WTC11 (cell line): ENCODE measurements at regions not wholly inside any gene's neighbourhood (a gene's known extent, or its start where the extent isn't known, plus 50 kb on each side); places are given as distances from the start of the nearest gene placed in this dataset.

Experiments
- ATAC-seq: fragments of 200-7000 bp; cut with Tn5 transposase; 2 replicates; pipeline ENCODE4 v1.10.0; 2021; ENCODE audit warnings: mild to moderate bottlenecking, moderate library complexity
- CTCF ChIA-PET: fragments of 300-600 bp; sonication (Branson Sonifier 250); formaldehyde crosslinking; loops from one replicate; lab custom pipeline; 2021; ENCODE audit warnings: antibody characterized with exemption; lab: Charles Lee
- POLR2A ChIA-PET: fragments of 350-600 bp; sonication (Branson Sonifier 250); formaldehyde crosslinking; loops from one replicate; lab custom pipeline; 2021; ENCODE audit warnings: antibody characterized with exemption; lab: Charles Lee
- DNase-seq: peaks from one replicate; pipeline ENCODE4 v3.0.0; 2021; ENCODE audit warnings: low spot score
- H3K27ac Mint-ChIP-seq: 2 replicates; pipeline ENCODE4 v1.8.0; 2021; ENCODE audit warnings: mixed read lengths
- H3K27me3 Mint-ChIP-seq: 2 replicates; pipeline ENCODE4 v1.8.0; 2021; ENCODE audit warnings: low read depth, mild to moderate bottlenecking, moderate library complexity, mixed read lengths
- H3K36me3 Mint-ChIP-seq: 2 replicates; pipeline ENCODE4 v1.8.0; 2021; ENCODE audit warnings: mixed read lengths
- H3K4me1 Mint-ChIP-seq: 2 replicates; pipeline ENCODE4 v1.8.0; 2022; ENCODE audit warnings: mixed read lengths
- H3K4me3 Mint-ChIP-seq: 2 replicates; pipeline ENCODE4 v1.8.0; 2021; ENCODE audit warnings: mild to moderate bottlenecking, moderate library complexity, mixed read lengths
- H3K9me3 Mint-ChIP-seq: 2 replicates; pipeline ENCODE4 v1.8.0; 2021; ENCODE audit warnings: mixed read lengths
- ESRRA ChIP-seq: sonication (generic); formaldehyde crosslinking; IDR thresholded peaks from 2 replicates; pipeline ENCODE4 v1.8.1; 2022; ENCODE audit warnings: mild to moderate bottlenecking, missing genetic modification reagents, borderline replicate concordance
- ETV6 ChIP-seq: sonication (generic); formaldehyde crosslinking; IDR thresholded peaks from 2 replicates; pipeline ENCODE4 v1.8.1; 2022; ENCODE audit warnings: mild to moderate bottlenecking, missing genetic modification reagents
- KAT7 ChIP-seq: sonication (generic); formaldehyde crosslinking; IDR thresholded peaks from 2 replicates; pipeline ENCODE4 v1.8.1; 2023; ENCODE audit warnings: missing genetic modification reagents, mild to moderate bottlenecking, borderline replicate concordance
- MYBL2 ChIP-seq: sonication (generic); formaldehyde crosslinking; IDR thresholded peaks from 2 replicates; pipeline ENCODE4 v1.8.1; 2023; ENCODE audit warnings: mild to moderate bottlenecking, moderate library complexity, missing genetic modification reagents
- NFYB ChIP-seq: sonication (generic); formaldehyde crosslinking; conservative IDR thresholded peaks from 2 replicates; pipeline ENCODE4 v1.8.0; 2022; ENCODE audit warnings: low read depth, missing genetic modification reagents
- SOX15 ChIP-seq: fragments of 250-450 bp; sonication (Bioruptor Pico); IDR thresholded peaks from 2 replicates; pipeline ENCODE4 v1.9.0; 2021; ENCODE audit warnings: mild to moderate bottlenecking
- TEAD4 ChIP-seq: sonication (generic); formaldehyde crosslinking; IDR thresholded peaks from 2 replicates; pipeline ENCODE4 v1.8.0; 2022; ENCODE audit warnings: mild to moderate bottlenecking, missing genetic modification reagents
- ZNF138 ChIP-seq: sonication (generic); formaldehyde crosslinking; conservative IDR thresholded peaks from 2 replicates; pipeline ENCODE4 v1.8.1; 2022; ENCODE audit warnings: mild to moderate bottlenecking, moderate library complexity, missing genetic modification reagents
- ZNF232 ChIP-seq: sonication (generic); formaldehyde crosslinking; IDR thresholded peaks from 2 replicates; pipeline ENCODE4 v1.8.0; 2022; ENCODE audit warnings: mild to moderate bottlenecking, missing genetic modification reagents
- ZNF317 ChIP-seq: sonication (generic); formaldehyde crosslinking; IDR thresholded peaks from 2 replicates; pipeline ENCODE4 v1.8.1; 2023; ENCODE audit warnings: low read depth, mild to moderate bottlenecking, moderate library complexity, missing genetic modification reagents, borderline replicate concordance
- TF ChIP-seq, protein P1 (sequence below): sonication (generic); formaldehyde crosslinking; IDR thresholded peaks from 2 replicates; pipeline ENCODE4 v1.8.1; 2023; ENCODE audit warnings: mild to moderate bottlenecking, missing genetic modification reagents, moderate library complexity
- TF ChIP-seq, protein P2 (sequence below): sonication (generic); formaldehyde crosslinking; IDR thresholded peaks from 2 replicates; pipeline ENCODE4 v1.8.1; 2023; ENCODE audit warnings: mild to moderate bottlenecking, moderate library complexity, missing genetic modification reagents
- TF ChIP-seq, protein P3 (sequence below): sonication (generic); formaldehyde crosslinking; IDR thresholded peaks from 2 replicates; pipeline ENCODE4 v1.8.0; 2023; ENCODE audit warnings: missing genetic modification reagents, mild to moderate bottlenecking, borderline replicate concordance
- TF ChIP-seq, protein P4 (sequence below): sonication (generic); formaldehyde crosslinking; IDR thresholded peaks from 2 replicates; pipeline ENCODE4 v1.8.0; 2022; ENCODE audit warnings: mild to moderate bottlenecking, missing genetic modification reagents
- TF ChIP-seq, protein P5 (sequence below): sonication (generic); formaldehyde crosslinking; IDR thresholded peaks from 2 replicates; pipeline ENCODE4 v1.8.1; 2023; ENCODE audit warnings: mild to moderate bottlenecking, missing genetic modification reagents, moderate library complexity
- TF ChIP-seq, protein P6 (sequence below): sonication (generic); formaldehyde crosslinking; IDR thresholded peaks from 2 replicates; pipeline ENCODE4 v1.8.0; 2022; ENCODE audit warnings: mild to moderate bottlenecking, missing genetic modification reagents
- TF ChIP-seq, protein P7 (sequence below): sonication (generic); formaldehyde crosslinking; IDR thresholded peaks from 2 replicates; pipeline ENCODE4 v1.8.0; 2023; ENCODE audit warnings: mild to moderate bottlenecking, missing genetic modification reagents
- TF ChIP-seq, protein P8 (sequence below): sonication (generic); formaldehyde crosslinking; IDR thresholded peaks from 2 replicates; pipeline ENCODE4 v1.8.1; 2022; ENCODE audit warnings: mild to moderate bottlenecking, moderate library complexity, missing genetic modification reagents

DNA sequence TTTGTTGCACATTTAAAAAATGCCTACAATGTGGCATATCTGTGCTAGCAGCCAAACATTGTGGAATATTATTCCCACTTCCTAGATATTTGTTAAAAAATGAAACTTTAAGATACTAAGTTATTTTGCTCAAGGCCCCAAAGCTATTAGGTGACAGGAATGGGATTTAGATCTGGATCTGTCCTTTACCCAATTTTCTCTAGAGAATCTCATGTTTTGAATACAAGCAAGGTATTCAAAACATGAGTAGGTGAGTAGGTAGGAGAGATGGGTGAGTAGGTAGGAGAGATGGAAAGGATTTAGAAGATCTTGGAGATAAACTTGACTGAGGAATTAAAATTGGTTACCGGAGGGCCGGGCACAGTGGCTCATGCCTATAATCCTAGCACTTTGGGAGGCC lies 61.2 kb upstream of the AKIRIN2 start:
- no peak for DNase-seq
- CTCF ChIA-PET = no interaction called here
- no peak for ATAC-seq
- POLR2A ChIA-PET = no interaction called here
- H3K4me1 Mint-ChIP-seq = no peaks in the 10 kb centered on the region
- no peaks in the 10 kb centered on the region for H3K36me3 Mint-ChIP-seq
- no peak overlapping the region for H3K4me3 Mint-ChIP-seq
- no peaks in the 10 kb centered on the region for H3K9me3 Mint-ChIP-seq
- TF ChIP-seq SOX15 (CRISPR knock-in tag) = no peak
- TF ChIP-seq KAT7 (CRISPR knock-in tag) = no peak
- no peak for TF ChIP-seq ZNF232 (CRISPR knock-in tag)
- no peak for TF ChIP-seq ZNF138 (CRISPR knock-in tag)
- TF ChIP-seq, protein P1, sequence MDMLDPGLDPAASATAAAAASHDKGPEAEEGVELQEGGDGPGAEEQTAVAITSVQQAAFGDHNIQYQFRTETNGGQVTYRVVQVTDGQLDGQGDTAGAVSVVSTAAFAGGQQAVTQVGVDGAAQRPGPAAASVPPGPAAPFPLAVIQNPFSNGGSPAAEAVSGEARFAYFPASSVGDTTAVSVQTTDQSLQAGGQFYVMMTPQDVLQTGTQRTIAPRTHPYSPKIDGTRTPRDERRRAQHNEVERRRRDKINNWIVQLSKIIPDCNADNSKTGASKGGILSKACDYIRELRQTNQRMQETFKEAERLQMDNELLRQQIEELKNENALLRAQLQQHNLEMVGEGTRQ (CRISPR knock-in tag) = no peak
- TF ChIP-seq, protein P2, sequence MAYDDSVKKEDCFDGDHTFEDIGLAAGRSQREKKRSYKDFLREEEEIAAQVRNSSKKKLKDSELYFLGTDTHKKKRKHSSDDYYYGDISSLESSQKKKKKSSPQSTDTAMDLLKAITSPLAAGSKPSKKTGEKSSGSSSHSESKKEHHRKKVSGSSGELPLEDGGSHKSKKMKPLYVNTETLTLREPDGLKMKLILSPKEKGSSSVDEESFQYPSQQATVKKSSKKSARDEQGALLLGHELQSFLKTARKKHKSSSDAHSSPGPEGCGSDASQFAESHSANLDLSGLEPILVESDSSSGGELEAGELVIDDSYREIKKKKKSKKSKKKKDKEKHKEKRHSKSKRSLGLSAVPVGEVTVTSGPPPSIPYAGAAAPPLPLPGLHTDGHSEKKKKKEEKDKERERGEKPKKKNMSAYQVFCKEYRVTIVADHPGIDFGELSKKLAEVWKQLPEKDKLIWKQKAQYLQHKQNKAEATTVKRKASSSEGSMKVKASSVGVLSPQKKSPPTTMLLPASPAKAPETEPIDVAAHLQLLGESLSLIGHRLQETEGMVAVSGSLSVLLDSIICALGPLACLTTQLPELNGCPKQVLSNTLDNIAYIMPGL = no peak
- TF ChIP-seq, protein P3, sequence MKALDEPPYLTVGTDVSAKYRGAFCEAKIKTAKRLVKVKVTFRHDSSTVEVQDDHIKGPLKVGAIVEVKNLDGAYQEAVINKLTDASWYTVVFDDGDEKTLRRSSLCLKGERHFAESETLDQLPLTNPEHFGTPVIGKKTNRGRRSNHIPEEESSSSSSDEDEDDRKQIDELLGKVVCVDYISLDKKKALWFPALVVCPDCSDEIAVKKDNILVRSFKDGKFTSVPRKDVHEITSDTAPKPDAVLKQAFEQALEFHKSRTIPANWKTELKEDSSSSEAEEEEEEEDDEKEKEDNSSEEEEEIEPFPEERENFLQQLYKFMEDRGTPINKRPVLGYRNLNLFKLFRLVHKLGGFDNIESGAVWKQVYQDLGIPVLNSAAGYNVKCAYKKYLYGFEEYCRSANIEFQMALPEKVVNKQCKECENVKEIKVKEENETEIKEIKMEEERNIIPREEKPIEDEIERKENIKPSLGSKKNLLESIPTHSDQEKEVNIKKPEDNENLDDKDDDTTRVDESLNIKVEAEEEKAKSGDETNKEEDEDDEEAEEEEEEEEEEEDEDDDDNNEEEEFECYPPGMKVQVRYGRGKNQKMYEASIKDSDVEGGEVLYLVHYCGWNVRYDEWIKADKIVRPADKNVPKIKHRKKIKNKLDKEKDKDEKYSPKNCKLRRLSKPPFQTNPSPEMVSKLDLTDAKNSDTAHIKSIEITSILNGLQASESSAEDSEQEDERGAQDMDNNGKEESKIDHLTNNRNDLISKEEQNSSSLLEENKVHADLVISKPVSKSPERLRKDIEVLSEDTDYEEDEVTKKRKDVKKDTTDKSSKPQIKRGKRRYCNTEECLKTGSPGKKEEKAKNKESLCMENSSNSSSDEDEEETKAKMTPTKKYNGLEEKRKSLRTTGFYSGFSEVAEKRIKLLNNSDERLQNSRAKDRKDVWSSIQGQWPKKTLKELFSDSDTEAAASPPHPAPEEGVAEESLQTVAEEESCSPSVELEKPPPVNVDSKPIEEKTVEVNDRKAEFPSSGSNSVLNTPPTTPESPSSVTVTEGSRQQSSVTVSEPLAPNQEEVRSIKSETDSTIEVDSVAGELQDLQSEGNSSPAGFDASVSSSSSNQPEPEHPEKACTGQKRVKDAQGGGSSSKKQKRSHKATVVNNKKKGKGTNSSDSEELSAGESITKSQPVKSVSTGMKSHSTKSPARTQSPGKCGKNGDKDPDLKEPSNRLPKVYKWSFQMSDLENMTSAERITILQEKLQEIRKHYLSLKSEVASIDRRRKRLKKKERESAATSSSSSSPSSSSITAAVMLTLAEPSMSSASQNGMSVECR (CRISPR knock-in tag) = no peak
- TF ChIP-seq ETV6 (CRISPR knock-in tag) = no peak
- TF ChIP-seq, protein P4, sequence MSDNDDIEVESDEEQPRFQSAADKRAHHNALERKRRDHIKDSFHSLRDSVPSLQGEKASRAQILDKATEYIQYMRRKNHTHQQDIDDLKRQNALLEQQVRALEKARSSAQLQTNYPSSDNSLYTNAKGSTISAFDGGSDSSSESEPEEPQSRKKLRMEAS (CRISPR knock-in tag) = no peak
- no peak overlapping the region for H3K27ac Mint-ChIP-seq
- no peaks in the 10 kb centered on the region for H3K27me3 Mint-ChIP-seq

DNA sequence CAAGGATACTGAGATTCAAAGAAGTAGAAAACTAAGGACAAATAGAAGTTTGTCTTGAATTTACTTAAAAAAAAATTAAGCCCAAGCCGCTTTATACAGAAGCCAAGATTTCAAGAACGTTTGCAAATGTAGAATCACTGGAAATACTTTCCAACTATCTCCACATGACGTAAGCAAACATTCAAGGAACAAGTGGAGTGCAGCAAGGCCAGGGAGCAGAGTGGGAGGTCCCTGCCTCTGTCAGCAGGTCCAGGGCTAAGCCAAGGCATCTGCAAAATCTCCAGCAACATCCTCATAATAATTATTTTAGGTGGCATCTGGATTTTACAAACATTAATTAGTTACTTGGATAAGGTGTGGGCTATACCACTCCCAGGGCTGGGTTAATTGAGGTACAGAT lies 60.1 kb upstream of the AKIRIN2 start:
- Mint-ChIP-seq H3K4me1 (peaks cover under 1% of the 10 kb centered on the region; the same call in 1 of the 2 replicates), H3K27ac (no peak overlapping the region), H3K9me3 (no peaks in the 10 kb centered on the region), H3K27me3 (no peaks in the 10 kb centered on the region), H3K36me3 (no peaks in the 10 kb centered on the region), H3K4me3 (no peak overlapping the region)
- no peak for ATAC-seq
- ChIA-PET POLR2A (no interaction called here), CTCF (no interaction called here)
- DNase-seq = no peak
- TF ChIP-seq, protein P5, sequence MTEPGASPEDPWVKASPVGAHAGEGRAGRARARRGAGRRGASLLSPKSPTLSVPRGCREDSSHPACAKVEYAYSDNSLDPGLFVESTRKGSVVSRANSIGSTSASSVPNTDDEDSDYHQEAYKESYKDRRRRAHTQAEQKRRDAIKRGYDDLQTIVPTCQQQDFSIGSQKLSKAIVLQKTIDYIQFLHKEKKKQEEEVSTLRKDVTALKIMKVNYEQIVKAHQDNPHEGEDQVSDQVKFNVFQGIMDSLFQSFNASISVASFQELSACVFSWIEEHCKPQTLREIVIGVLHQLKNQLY (CRISPR knock-in tag) = no peak
- TF ChIP-seq, protein P6, sequence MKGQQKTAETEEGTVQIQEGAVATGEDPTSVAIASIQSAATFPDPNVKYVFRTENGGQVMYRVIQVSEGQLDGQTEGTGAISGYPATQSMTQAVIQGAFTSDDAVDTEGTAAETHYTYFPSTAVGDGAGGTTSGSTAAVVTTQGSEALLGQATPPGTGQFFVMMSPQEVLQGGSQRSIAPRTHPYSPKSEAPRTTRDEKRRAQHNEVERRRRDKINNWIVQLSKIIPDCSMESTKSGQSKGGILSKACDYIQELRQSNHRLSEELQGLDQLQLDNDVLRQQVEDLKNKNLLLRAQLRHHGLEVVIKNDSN (CRISPR knock-in tag) = no peak
- TF ChIP-seq ESRRA (CRISPR knock-in tag) (no peak), MYBL2 (CRISPR knock-in tag) (no peak), ZNF317 (CRISPR knock-in tag) (no peak), NFYB (CRISPR knock-in tag) (no peak), TEAD4 (CRISPR knock-in tag) (no peak)
- TF ChIP-seq, protein P7, sequence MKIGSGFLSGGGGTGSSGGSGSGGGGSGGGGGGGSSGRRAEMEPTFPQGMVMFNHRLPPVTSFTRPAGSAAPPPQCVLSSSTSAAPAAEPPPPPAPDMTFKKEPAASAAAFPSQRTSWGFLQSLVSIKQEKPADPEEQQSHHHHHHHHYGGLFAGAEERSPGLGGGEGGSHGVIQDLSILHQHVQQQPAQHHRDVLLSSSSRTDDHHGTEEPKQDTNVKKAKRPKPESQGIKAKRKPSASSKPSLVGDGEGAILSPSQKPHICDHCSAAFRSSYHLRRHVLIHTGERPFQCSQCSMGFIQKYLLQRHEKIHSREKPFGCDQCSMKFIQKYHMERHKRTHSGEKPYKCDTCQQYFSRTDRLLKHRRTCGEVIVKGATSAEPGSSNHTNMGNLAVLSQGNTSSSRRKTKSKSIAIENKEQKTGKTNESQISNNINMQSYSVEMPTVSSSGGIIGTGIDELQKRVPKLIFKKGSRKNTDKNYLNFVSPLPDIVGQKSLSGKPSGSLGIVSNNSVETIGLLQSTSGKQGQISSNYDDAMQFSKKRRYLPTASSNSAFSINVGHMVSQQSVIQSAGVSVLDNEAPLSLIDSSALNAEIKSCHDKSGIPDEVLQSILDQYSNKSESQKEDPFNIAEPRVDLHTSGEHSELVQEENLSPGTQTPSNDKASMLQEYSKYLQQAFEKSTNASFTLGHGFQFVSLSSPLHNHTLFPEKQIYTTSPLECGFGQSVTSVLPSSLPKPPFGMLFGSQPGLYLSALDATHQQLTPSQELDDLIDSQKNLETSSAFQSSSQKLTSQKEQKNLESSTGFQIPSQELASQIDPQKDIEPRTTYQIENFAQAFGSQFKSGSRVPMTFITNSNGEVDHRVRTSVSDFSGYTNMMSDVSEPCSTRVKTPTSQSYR = no peak
- TF ChIP-seq, protein P8, sequence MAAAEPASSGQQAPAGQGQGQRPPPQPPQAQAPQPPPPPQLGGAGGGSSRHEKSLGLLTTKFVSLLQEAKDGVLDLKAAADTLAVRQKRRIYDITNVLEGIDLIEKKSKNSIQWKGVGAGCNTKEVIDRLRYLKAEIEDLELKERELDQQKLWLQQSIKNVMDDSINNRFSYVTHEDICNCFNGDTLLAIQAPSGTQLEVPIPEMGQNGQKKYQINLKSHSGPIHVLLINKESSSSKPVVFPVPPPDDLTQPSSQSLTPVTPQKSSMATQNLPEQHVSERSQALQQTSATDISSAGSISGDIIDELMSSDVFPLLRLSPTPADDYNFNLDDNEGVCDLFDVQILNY = no peak
- TF ChIP-seq, protein P3 (CRISPR knock-in tag) = no peak
